DND-41 (cell line): ENCODE measurements at regions not wholly inside any gene's neighbourhood (a gene's known extent, or its start where the extent isn't known, plus 50 kb on each side); places are given as distances from the start of the nearest gene placed in this dataset.

ENCODE experiments used
- CTCF ChIP-seq: IDR thresholded peaks from 2 replicates; pipeline ENCODE4 v1.5.1; 2012; ENCODE audit warnings: borderline replicate concordance, low read length, moderate library complexity, mild to moderate bottlenecking; ENCODE audit not compliant: poor library complexity, severe bottlenecking; ENCODE audit errors: extremely low read depth
- EZH2 ChIP-seq: IDR thresholded peaks from 3 replicates; pipeline ENCODE4 v1.6.1; 2012; ENCODE audit warnings: borderline replicate concordance, low read depth, mild to moderate bottlenecking, moderate library complexity, low read length, inconsistent platforms; ENCODE audit not compliant: severe bottlenecking

- TF ChIP-seq CTCF (no peak), EZH2 (no peak)
Measured at GRCh38 chr22:48734961-48735360, 1092.7 kb downstream of the BRD1 start.
